Breast epithelium (tissue), 3 donors: ENCODE measurements at regions not wholly inside any gene's neighbourhood (a gene's known extent, or its start where the extent isn't known, plus 50 kb on each side); places are given as distances from the start of the nearest gene placed in this dataset.

ENCODE experiments used
- CTCF ChIP-seq, 3 donors: fragments of 450-650 bp; IDR thresholded peaks; one replicate each; pipeline ENCODE4 v1.5.1; 2016 to 2017; ENCODE audit warnings: antibody characterized with exemption in 3 of 3, mild to moderate bottlenecking in 3 of 3, moderate library complexity in 3 of 3
- POLR2A ChIP-seq: fragments of 450-650 bp; IDR thresholded peaks from one replicate; pipeline ENCODE4 v1.6.1; 2016; ENCODE audit warnings: antibody characterized with exemption, mild to moderate bottlenecking, moderate library complexity

DNA sequence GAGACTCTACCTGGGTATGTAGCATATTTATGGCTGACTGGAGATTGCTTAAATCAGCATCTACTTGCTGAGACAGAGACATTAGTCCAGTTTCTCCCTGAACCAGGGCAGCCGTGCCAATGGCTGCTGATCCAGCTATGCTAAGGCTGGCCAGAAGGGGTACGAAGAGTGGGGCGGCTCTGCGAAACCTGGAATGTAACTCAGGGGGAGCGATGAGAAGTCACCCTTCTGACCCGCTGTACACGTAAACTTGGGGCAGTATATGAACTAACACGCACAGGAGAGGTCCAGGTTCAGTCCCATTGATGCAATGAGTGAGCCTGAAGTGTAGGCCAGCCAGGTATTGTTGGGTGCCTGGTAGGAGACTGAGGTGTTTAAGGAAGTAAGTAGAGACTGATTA is 73.7 kb downstream of the PRR15 start:
- no peak for TF ChIP-seq POLR2A
- TF ChIP-seq CTCF (IDR thresholded peaks at IDR 0.05): no peak
